ENCODE measurements at regions not wholly inside any gene's neighbourhood (a gene's known extent, or its start where the extent isn't known, plus 50 kb on each side); places are given as distances from the start of the nearest gene placed in this dataset.

DNA sequence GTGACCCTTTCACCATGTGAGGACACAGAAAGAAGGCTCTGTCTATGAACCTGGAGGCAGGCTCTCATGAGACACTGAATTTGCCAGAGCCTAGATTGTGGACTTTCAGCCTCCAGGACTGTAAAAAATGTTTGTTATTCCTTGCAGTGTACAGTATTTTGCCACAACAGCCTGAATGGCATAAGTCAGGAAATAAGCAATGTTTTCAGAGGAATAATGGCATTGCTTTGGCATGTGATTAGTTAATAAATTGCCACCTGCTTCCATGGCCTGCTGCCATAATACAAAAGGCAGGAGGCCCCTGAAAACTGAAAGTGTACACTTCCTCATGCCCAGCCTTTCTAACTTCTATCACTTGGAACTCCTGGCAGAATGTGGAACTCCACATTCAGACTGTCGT is 408.1 kb downstream of the GADD45G start:
- TF ChIP-seq CTCF (IDR thresholded peaks at IDR 0.05): no peak
- DNase-seq: no peak
- Histone ChIP-seq H3K27ac (ENCODE audit: low read depth in 1 of 2, low read length in 2 of 2) (no peak overlapping the region), H3K4me3 (ENCODE audit: low read length) (no peak overlapping the region), H3K9me3 (ENCODE audit: control insufficient read depth in 1 of 2, insufficient read depth in 1 of 2, low read length in 2 of 2) (no peaks in the 10 kb centered on the region), H3K27me3 (ENCODE audit: control insufficient read depth in 1 of 2, insufficient read depth in 2 of 2, low read length in 2 of 2) (no peaks in the 10 kb centered on the region), H3K36me3 (ENCODE audit: insufficient read depth, low read length) (no peaks in the 10 kb centered on the region), H3K4me1 (ENCODE audit: insufficient read depth, low read length) (no peaks in the 10 kb centered on the region)
- intact Hi-C loops (cut with DNase I, micrococcal nuclease): no loop called here
- Mint-ChIP-seq H3K36me3 (ENCODE audit: low read depth) (no peaks in the 10 kb centered on the region), H3K9me3 (no peaks in the 10 kb centered on the region), H3K27me3 (no peaks in the 10 kb centered on the region), H3K27ac (no peak overlapping the region), H3K4me3 (no peak overlapping the region), H3K4me1 (ENCODE audit: low read depth) (no peaks in the 10 kb centered on the region)
- ChIA-PET CTCF (no interaction called here), POLR2A (no interaction called here)
- no peak for ATAC-seq (ENCODE audit: poor library complexity)

DNA sequence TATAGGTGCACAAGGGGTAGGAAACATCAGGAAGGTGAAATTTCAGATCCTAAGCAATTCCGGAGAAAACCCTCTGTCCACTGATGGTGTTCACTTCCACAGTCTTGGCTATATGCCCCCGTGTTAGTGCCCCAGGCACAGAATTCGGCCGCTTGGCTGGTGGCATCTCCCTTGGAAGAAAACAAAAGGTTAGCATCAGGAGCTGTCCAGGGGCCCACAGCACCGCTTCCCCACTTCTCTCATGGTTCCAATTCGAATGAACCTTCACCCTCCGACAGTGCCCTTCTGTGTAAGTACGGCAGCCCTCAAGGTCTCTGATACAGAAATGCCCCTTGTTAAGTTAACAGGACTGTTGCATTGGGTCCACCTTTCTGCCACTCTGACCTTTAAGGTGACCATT is 409.0 kb downstream of the GADD45G start:
- Histone ChIP-seq H3K4me3 (ENCODE audit: low read length) (no peak overlapping the region), H3K9me3 (ENCODE audit: control insufficient read depth in 1 of 2, insufficient read depth in 1 of 2, low read length in 2 of 2) (no peaks in the 10 kb centered on the region), H3K4me1 (ENCODE audit: insufficient read depth, low read length) (no peaks in the 10 kb centered on the region), H3K36me3 (ENCODE audit: insufficient read depth, low read length) (no peaks in the 10 kb centered on the region), H3K27ac (ENCODE audit: low read depth in 1 of 2, low read length in 2 of 2) (no peak overlapping the region), H3K27me3 (ENCODE audit: control insufficient read depth in 1 of 2, insufficient read depth in 2 of 2, low read length in 2 of 2) (no peaks in the 10 kb centered on the region)
- Mint-ChIP-seq H3K36me3 (ENCODE audit: low read depth) (no peaks in the 10 kb centered on the region), H3K9me3 (no peaks in the 10 kb centered on the region), H3K27ac (no peak overlapping the region), H3K4me3 (no peak overlapping the region), H3K4me1 (ENCODE audit: low read depth) (no peaks in the 10 kb centered on the region), H3K27me3 (no peaks in the 10 kb centered on the region)
- ATAC-seq (ENCODE audit: poor library complexity) (no peak), DNase-seq (no peak)
- CTCF ChIA-PET: no interaction called here
- TF ChIP-seq CTCF (IDR thresholded peaks at IDR 0.05): no peak
- POLR2A ChIA-PET: no interaction called here
- intact Hi-C loops (cut with DNase I, micrococcal nuclease): no loop called here

- intact Hi-C loops (cut with DNase I, micrococcal nuclease): no loop called here
- Mint-ChIP-seq H3K4me3 (no peak overlapping the region), H3K27me3 (no peaks in the 10 kb centered on the region), H3K4me1 (ENCODE audit: low read depth) (no peaks in the 10 kb centered on the region), H3K27ac (no peak overlapping the region), H3K9me3 (no peaks in the 10 kb centered on the region), H3K36me3 (ENCODE audit: low read depth) (no peaks in the 10 kb centered on the region)
- H3K4me3 ChIP-seq (ENCODE audit: low read length): no peak overlapping the region
- no peaks in the 10 kb centered on the region for H3K9me3 ChIP-seq (ENCODE audit: control insufficient read depth in 1 of 2, insufficient read depth in 1 of 2, low read length in 2 of 2)
- no peak overlapping the region for H3K27ac ChIP-seq (ENCODE audit: low read depth in 1 of 2, low read length in 2 of 2)
- ATAC-seq (ENCODE audit: poor library complexity): no peak
- no peak for TF ChIP-seq CTCF (IDR thresholded peaks at IDR 0.05)
- CTCF ChIA-PET: no interaction called here
- no peaks in the 10 kb centered on the region for H3K36me3 ChIP-seq (ENCODE audit: insufficient read depth, low read length)
- no peak for DNase-seq
- H3K4me1 ChIP-seq (ENCODE audit: insufficient read depth, low read length): no peaks in the 10 kb centered on the region
- H3K27me3 ChIP-seq (ENCODE audit: control insufficient read depth in 1 of 2, insufficient read depth in 2 of 2, low read length in 2 of 2): no peaks in the 10 kb centered on the region
- POLR2A ChIA-PET: no interaction called here
Observed at GRCh38 chr9:90014421-90014820, 409.6 kb downstream of the GADD45G start.

Measured in CD4-positive, alpha-beta T cell (primary cell).